AG04450 (cell line): ENCODE measurements at regions not wholly inside any gene's neighbourhood (a gene's known extent, or its start where the extent isn't known, plus 50 kb on each side); places are given as distances from the start of the nearest gene placed in this dataset.

Source experiments
- CTCF ChIA-PET: fragments of 300-600, 350-600 bp; formaldehyde crosslinking; extraction: SDS; loops from one replicate; lab custom pipeline; 2022; ENCODE audit warnings: antibody characterized with exemption, inconsistent platforms; lab: Charles Lee
- POLR2A ChIA-PET: fragments of 350-600 bp; formaldehyde crosslinking; extraction: SDS; loops from one replicate; lab custom pipeline; 2021; ENCODE audit warnings: antibody characterized with exemption, inconsistent platforms; lab: Yijun Ruan, JAX
- DNase-seq: peaks from one replicate; pipeline ENCODE4 v3.0.0-alpha.2; 2011; ENCODE audit warnings: low read depth, low spot score
- H3K27ac ChIP-seq: one replicate; pipeline ENCODE4 v1.5.1; 2012; ENCODE audit warnings: low read depth, low read length, control low read depth
- H3K27me3 ChIP-seq: one replicate; pipeline ENCODE4 v1.6.0; 2012; ENCODE audit warnings: low read length; ENCODE audit not compliant: control insufficient read depth, insufficient read depth
- H3K4me3 ChIP-seq: 2 replicates; pipeline ENCODE4 v1.5.1; 2011; ENCODE audit warnings: mild to moderate bottlenecking, low read depth, low read length, control low read depth
- H3K9me3 ChIP-seq: 2 replicates; pipeline ENCODE4 v1.5.1; 2012; ENCODE audit warnings: low read length; ENCODE audit not compliant: control insufficient read depth, insufficient read depth
- CTCF ChIP-seq: IDR thresholded peaks from 2 replicates; pipeline ENCODE4 v1.5.1; 2011; ENCODE audit warnings: low read depth, low read length, control low read depth, inconsistent platforms

GRCh38 chr4:130712038-130712437, 1616.1 kb downstream of the C4orf33 start:
- no peaks in the 10 kb centered on the region for H3K27me3 ChIP-seq
- no peak overlapping the region for H3K4me3 ChIP-seq
- ChIA-PET CTCF (no interaction called here), POLR2A (no interaction called here)
- no peak for DNase-seq
- no peak for TF ChIP-seq CTCF
- H3K9me3 ChIP-seq: no peaks in the 10 kb centered on the region
- no peak overlapping the region for H3K27ac ChIP-seq

- ChIA-PET POLR2A (no interaction called here), CTCF (no interaction called here)
- no peak for DNase-seq
- TF ChIP-seq CTCF: no peak
- Histone ChIP-seq H3K9me3 (no peaks in the 10 kb centered on the region), H3K27ac (no peak overlapping the region), H3K4me3 (no peak overlapping the region), H3K27me3 (no peaks in the 10 kb centered on the region)
These were observed 1618.1 kb downstream of the C4orf33 start for GRCh38 chr4:130714006-130714405.

GRCh38 chr4:130722361-130722760, 1626.4 kb downstream of the C4orf33 start:
- POLR2A ChIA-PET: no interaction called here
- no peak overlapping the region for H3K4me3 ChIP-seq
- no peaks in the 10 kb centered on the region for H3K27me3 ChIP-seq
- no peak for DNase-seq
- H3K9me3 ChIP-seq: peaks cover 3% of the 10 kb centered on the region; the same call in 1 of the 2 replicates
- no peak overlapping the region for H3K27ac ChIP-seq
- TF ChIP-seq CTCF: no peak
- CTCF ChIA-PET: no interaction called here

GRCh38 chr4:130736436-130737185, 1640.7 kb downstream of the C4orf33 start:
- no peak overlapping the region for H3K4me3 ChIP-seq
- no peak for TF ChIP-seq CTCF
- POLR2A ChIA-PET: no interaction called here
- DNase-seq: no peak
- CTCF ChIA-PET: no interaction called here
- H3K9me3 ChIP-seq: peaks cover 25% of the 10 kb centered on the region
- no peak overlapping the region for H3K27ac ChIP-seq
- H3K27me3 ChIP-seq: no peaks in the 10 kb centered on the region

- Histone ChIP-seq H3K9me3 (peaks cover 22% of the 10 kb centered on the region), H3K4me3 (no peak overlapping the region), H3K27me3 (no peaks in the 10 kb centered on the region), H3K27ac (no peak overlapping the region)
- POLR2A ChIA-PET: no interaction called here
- no peak for DNase-seq
- TF ChIP-seq CTCF: no peak
- CTCF ChIA-PET: no interaction called here
These were observed 1642.3 kb downstream of the C4orf33 start for GRCh38 chr4:130738233-130738632.
